Trophoblast cell (in vitro differentiated cells and primary cell): ENCODE measurements at regions not wholly inside any gene's neighbourhood (a gene's known extent, or its start where the extent isn't known, plus 50 kb on each side); places are given as distances from the start of the nearest gene placed in this dataset.
"Not testable (repeated sequence)": the region's sequence is repeated elsewhere in the genome, so short reads cannot be mapped to it uniquely, and the experiment has no call there.

Experiments used
- DNase-seq, 2 donors: peaks; one replicate each; pipeline ENCODE4 v3.0.0-alpha.2; 2016
- H2AFZ ChIP-seq: 2 replicates; pipeline ENCODE4 v1.6.1; 2013; ENCODE audit warnings: low read length, moderate library complexity, mild to moderate bottlenecking; ENCODE audit not compliant: insufficient read depth, poor library complexity
- H2AK5ac ChIP-seq: 2 replicates; pipeline ENCODE4 v1.6.1; 2013; ENCODE audit warnings: mild to moderate bottlenecking, low read length
- H2BK120ac ChIP-seq: 2 replicates; pipeline ENCODE4 v1.6.1; 2013; ENCODE audit warnings: low read length, mild to moderate bottlenecking, moderate library complexity; ENCODE audit not compliant: insufficient read depth, poor library complexity
- H2BK12ac ChIP-seq: 2 replicates; pipeline ENCODE4 v1.6.1; 2013; ENCODE audit warnings: mild to moderate bottlenecking, low read length, moderate library complexity
- H2BK5ac ChIP-seq: 2 replicates; pipeline ENCODE4 v1.6.1; 2013; ENCODE audit warnings: low read length, low read depth, moderate library complexity, mild to moderate bottlenecking; ENCODE audit not compliant: poor library complexity
- H3K14ac ChIP-seq: 2 replicates; pipeline ENCODE4 v1.6.1; 2013; ENCODE audit warnings: mild to moderate bottlenecking, low read length
- H3K18ac ChIP-seq: 2 replicates; pipeline ENCODE4 v1.6.1; 2013; ENCODE audit warnings: mild to moderate bottlenecking, low read length
- H3K23ac ChIP-seq: 2 replicates; pipeline ENCODE4 v1.6.1; 2013; ENCODE audit warnings: low read length
- H3K27ac ChIP-seq: 2 replicates; pipeline ENCODE4 v1.5.1; 2013; ENCODE audit warnings: low read depth, mild to moderate bottlenecking, inconsistent platforms, low read length, moderate library complexity
- H3K27me3 ChIP-seq: 2 replicates; pipeline ENCODE4 v1.6.1; 2013; ENCODE audit warnings: inconsistent platforms, mild to moderate bottlenecking, low read length, moderate library complexity; ENCODE audit not compliant: insufficient read depth
- H3K36me3 ChIP-seq, 2 experiments: 1 replicate in 1 of 2; 2 replicates in 1 of 2; pipeline ENCODE4 v1.6.1; 2013; ENCODE audit warnings: low read length in 2 of 2, mild to moderate bottlenecking in 2 of 2, moderate library complexity in 1 of 2; ENCODE audit not compliant: insufficient read depth in 2 of 2, control insufficient read depth in 1 of 2
- H3K4ac ChIP-seq: 2 replicates; pipeline ENCODE4 v1.6.1; 2013; ENCODE audit warnings: low read depth, mild to moderate bottlenecking, low read length, moderate library complexity
- H3K4me1 ChIP-seq, 2 experiments: 1 replicate in 1 of 2; 2 replicates in 1 of 2; pipeline ENCODE4 v1.6.1; 2013; ENCODE audit warnings: low read length in 2 of 2, mild to moderate bottlenecking in 2 of 2, moderate library complexity in 1 of 2; ENCODE audit not compliant: insufficient read depth in 2 of 2, control insufficient read depth in 1 of 2
- H3K4me2 ChIP-seq: 2 replicates; pipeline ENCODE4 v1.6.1; 2013; ENCODE audit warnings: inconsistent platforms, mild to moderate bottlenecking, low read length, moderate library complexity
- H3K4me3 ChIP-seq: 2 replicates; pipeline ENCODE4 v1.5.1; 2013; ENCODE audit warnings: mild to moderate bottlenecking, low read depth, low read length, inconsistent platforms
- H3K79me1 ChIP-seq: one replicate; pipeline ENCODE4 v1.6.1; 2013; ENCODE audit warnings: low read length
- H3K79me2 ChIP-seq: 2 replicates; pipeline ENCODE4 v1.6.1; 2013; ENCODE audit warnings: low read length, mild to moderate bottlenecking; ENCODE audit not compliant: control insufficient read depth, insufficient read depth, poor library complexity
- H3K9ac ChIP-seq: 2 replicates; pipeline ENCODE4 v1.6.1; 2013; ENCODE audit warnings: mild to moderate bottlenecking, low read length
- H3K9me3 ChIP-seq: 2 replicates; pipeline ENCODE4 v1.6.1; 2013; ENCODE audit warnings: low read depth, mild to moderate bottlenecking, control low read depth, inconsistent platforms, low read length; ENCODE audit not compliant: insufficient read depth
- H4K12ac ChIP-seq: 2 replicates; pipeline ENCODE4 v1.6.1; 2013; ENCODE audit warnings: low read depth, mild to moderate bottlenecking, low read length, moderate library complexity
- H4K8ac ChIP-seq: 2 replicates; pipeline ENCODE4 v1.6.1; 2013; ENCODE audit warnings: low read depth, mild to moderate bottlenecking, low read length, moderate library complexity
- H4K91ac ChIP-seq: one replicate; pipeline ENCODE4 v1.6.1; 2013; ENCODE audit warnings: low read depth, mild to moderate bottlenecking, low read length, moderate library complexity
- WGBS: extraction: QIAGEN DNeasy Blood & Tissue Kit; methylation state at CpG from one replicate; pipeline ENCODE4 v1.1.7; 2013; ENCODE audit warnings: missing lambda C conversion rate; ENCODE audit not compliant: insufficient read length, insufficient coverage; ENCODE audit errors: extremely low coverage; 5-methylcytosine and 5-hydroxymethylcytosine counted together

GRCh38 chr2:198861080-198861479 is 596.7 kb downstream of the SATB2 start:
- H2BK5ac ChIP-seq, result no peak overlapping the region
- H2AK5ac ChIP-seq, result no peak overlapping the region
- no peak overlapping the region for H3K4me3 ChIP-seq
- no peak overlapping the region for H3K27ac ChIP-seq
- H3K79me1 ChIP-seq, result no peaks in the 10 kb centered on the region
- WGBS, result no CpG with 5 or more reads among the region's 2 CpGs
- no peak for DNase-seq
- H3K18ac ChIP-seq, result no peak overlapping the region
- no peak overlapping the region for H3K14ac ChIP-seq
- H3K27me3 ChIP-seq, result no peaks in the 10 kb centered on the region
- H2AFZ ChIP-seq, result no peak overlapping the region
- peaks cover 1% of the 10 kb centered on the region for H3K9me3 ChIP-seq
- no peak overlapping the region for H2BK12ac ChIP-seq
- H3K4me1 ChIP-seq, result no peaks in the 10 kb centered on the region
- no peak overlapping the region for H4K91ac ChIP-seq
- no peak overlapping the region for H2BK120ac ChIP-seq
- no peak overlapping the region for H3K9ac ChIP-seq
- no peak overlapping the region for H3K4ac ChIP-seq
- no peak overlapping the region for H3K23ac ChIP-seq
- no peak overlapping the region for H4K12ac ChIP-seq
- no peak overlapping the region for H3K4me2 ChIP-seq
- no peaks in the 10 kb centered on the region for H3K36me3 ChIP-seq
- H3K79me2 ChIP-seq, result no peaks in the 10 kb centered on the region
- H4K8ac ChIP-seq, result no peak overlapping the region

- no peaks in the 10 kb centered on the region for H3K27me3 ChIP-seq
- H3K4me1 ChIP-seq, result no peaks in the 10 kb centered on the region
- no peak for DNase-seq
- H2AFZ ChIP-seq, result no peak overlapping the region
- H4K8ac ChIP-seq, result no peak overlapping the region
- no peak overlapping the region for H2BK120ac ChIP-seq
- no peaks in the 10 kb centered on the region for H3K9me3 ChIP-seq
- no peak overlapping the region for H4K91ac ChIP-seq
- no peak overlapping the region for H3K4me2 ChIP-seq
- no peak overlapping the region for H3K18ac ChIP-seq
- H4K12ac ChIP-seq, result no peak overlapping the region
- no peak overlapping the region for H3K9ac ChIP-seq
- no peak overlapping the region for H3K4ac ChIP-seq
- no peak overlapping the region for H2BK12ac ChIP-seq
- H3K4me3 ChIP-seq, result no peak overlapping the region
- H2BK5ac ChIP-seq, result no peak overlapping the region
- no peak overlapping the region for H3K27ac ChIP-seq
- H3K36me3 ChIP-seq, result no peaks in the 10 kb centered on the region
- H3K79me2 ChIP-seq, result no peaks in the 10 kb centered on the region
- no peak overlapping the region for H3K23ac ChIP-seq
- no CpG with 5 or more reads among the region's 1 CpG for WGBS
- no peak overlapping the region for H3K14ac ChIP-seq
- H2AK5ac ChIP-seq, result no peak overlapping the region
- H3K79me1 ChIP-seq, result no peaks in the 10 kb centered on the region
These were observed 600.5 kb downstream of the SATB2 start for GRCh38 chr2:198857246-198857645.

- not testable (repeated sequence) for H3K36me3 ChIP-seq, H3K4me3 ChIP-seq, H3K27ac ChIP-seq
These were observed 602.0 kb downstream of the SATB2 start for GRCh38 chr2:198855746-198856145.

GRCh38 chr2:198852248-198852647 is 605.5 kb downstream of the SATB2 start:
- no peak overlapping the region for H2BK5ac ChIP-seq
- H4K91ac ChIP-seq, result no peak overlapping the region
- H3K9ac ChIP-seq, result no peak overlapping the region
- no peaks in the 10 kb centered on the region for H3K27me3 ChIP-seq
- no peak overlapping the region for H2BK120ac ChIP-seq
- no peaks in the 10 kb centered on the region for H3K36me3 ChIP-seq
- H3K9me3 ChIP-seq, result no peaks in the 10 kb centered on the region
- H2AK5ac ChIP-seq, result no peak overlapping the region
- no peak overlapping the region for H4K8ac ChIP-seq
- no peak overlapping the region for H2BK12ac ChIP-seq
- no peak overlapping the region for H3K4ac ChIP-seq
- H3K4me3 ChIP-seq, result no peak overlapping the region
- no peaks in the 10 kb centered on the region for H3K79me1 ChIP-seq
- no peak overlapping the region for H2AFZ ChIP-seq
- no peak for DNase-seq
- no CpG with 5 or more reads among the region's 2 CpGs for WGBS
- H3K27ac ChIP-seq, result no peak overlapping the region
- no peak overlapping the region for H3K23ac ChIP-seq
- no peak overlapping the region for H3K14ac ChIP-seq
- H3K4me2 ChIP-seq, result no peak overlapping the region
- no peaks in the 10 kb centered on the region for H3K4me1 ChIP-seq
- H4K12ac ChIP-seq, result no peak overlapping the region
- no peak overlapping the region for H3K18ac ChIP-seq
- no peaks in the 10 kb centered on the region for H3K79me2 ChIP-seq

More at GRCh38 chr2:198855746-198856145, 602.0 kb downstream of the SATB2 start:
- H2AK5ac ChIP-seq, H4K91ac ChIP-seq, H2BK12ac ChIP-seq, H4K8ac ChIP-seq, H3K4ac ChIP-seq, H2BK120ac ChIP-seq, H2AFZ ChIP-seq, H3K9me3 ChIP-seq, H3K79me1 ChIP-seq, DNase-seq, H3K9ac ChIP-seq, H3K18ac ChIP-seq, H4K12ac ChIP-seq, H3K27me3 ChIP-seq, H3K4me1 ChIP-seq, H2BK5ac ChIP-seq, H3K23ac ChIP-seq, H3K14ac ChIP-seq, H3K4me2 ChIP-seq, H3K79me2 ChIP-seq: not testable (repeated sequence)
- WGBS, result no CpG with 5 or more reads among the region's 6 CpGs
